ENCODE measurements at regions not wholly inside any gene's neighbourhood (a gene's known extent, or its start where the extent isn't known, plus 50 kb on each side); places are given as distances from the start of the nearest gene placed in this dataset.

DNA sequence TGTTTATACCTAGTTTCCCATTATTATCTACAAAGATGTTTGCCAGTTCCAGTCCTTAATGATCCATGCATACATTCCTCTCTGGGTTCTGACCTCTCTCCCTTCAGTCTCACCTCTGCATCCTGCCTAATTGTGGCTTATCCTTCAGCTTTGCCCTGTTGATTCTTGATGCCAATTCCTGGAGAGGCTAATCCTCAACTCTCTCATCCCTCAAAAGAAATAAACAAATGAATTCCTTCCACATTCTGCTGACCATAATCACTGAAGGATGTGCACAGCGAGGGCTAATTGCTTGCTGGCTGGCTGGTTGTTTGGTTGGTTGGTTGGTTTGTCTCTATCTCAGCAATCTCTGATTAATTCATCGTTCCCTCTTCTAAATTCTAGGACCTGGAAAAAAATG, 113.8 kb downstream of the IRS2 start:
- H3K4me1 ChIP-seq (ENCODE audit: control insufficient read depth in 2 of 2, insufficient read depth in 2 of 2, low read length in 2 of 2), result no peaks in the 10 kb centered on the region
- intact Hi-C loops (cut with micrococcal nuclease), result no loop called here
- no peak overlapping the region for H3K27ac ChIP-seq (ENCODE audit: low read depth, low read length)
- Mint-ChIP-seq H3K9me3 (peaks cover 0 to 3% (median 0%) of the 10 kb centered on the region in 11 donors), H3K36me3 (no peaks in the 10 kb centered on the region), H3K27ac (no peak overlapping the region), H3K27me3 (peaks cover 0 to 13% (median 5%) of the 10 kb centered on the region in 5 donors), H3K4me1 (no peaks in the 10 kb centered on the region), H3K4me3 (no peak overlapping the region)
- H3K9me3 ChIP-seq (ENCODE audit: control insufficient read depth in 2 of 3, low read length in 3 of 3), result no peaks in the 10 kb centered on the region
- ATAC-seq (no peak), DNase-seq (no peak)
- no peaks in the 10 kb centered on the region for H3K36me3 ChIP-seq (ENCODE audit: control insufficient read depth in 2 of 3, insufficient read depth in 3 of 3, low read length in 3 of 3)
- no peaks in the 10 kb centered on the region for H3K27me3 ChIP-seq (ENCODE audit: control insufficient read depth in 2 of 2, insufficient read depth in 2 of 2, low read length in 2 of 2)
- POLR2A ChIA-PET, result no interaction called here
- no peak overlapping the region for H3K4me3 ChIP-seq (ENCODE audit: low read length)
- CTCF ChIA-PET, result interaction anchor here (0.7 kb wide), 1 partner anchor 554 kb away, joined by 3 read pairs; no protein-coding TSS in a partner anchor

DNA sequence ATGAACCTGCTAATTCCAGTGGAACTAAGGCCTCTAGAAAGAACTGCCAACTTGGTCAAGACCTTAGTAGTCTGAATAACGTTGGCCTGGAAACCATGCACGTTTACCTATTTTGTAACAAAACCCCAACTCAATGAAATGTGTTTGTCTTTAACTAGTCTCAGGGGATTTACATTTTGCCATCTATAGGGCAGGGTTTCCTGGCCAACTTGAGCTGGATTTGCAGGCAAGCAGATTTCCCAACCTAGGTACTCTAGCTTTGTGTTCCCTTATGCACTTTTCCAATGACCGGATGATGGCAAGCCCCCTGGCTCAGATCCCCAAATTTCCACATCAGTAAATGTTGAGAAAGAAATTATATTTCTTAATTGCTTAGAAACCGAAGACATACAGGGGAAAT, 114.5 kb downstream of the IRS2 start:
- ChIA-PET POLR2A (no interaction called here), CTCF (no interaction called here)
- Mint-ChIP-seq H3K9me3 (peaks cover 0 to 1% (median 0%) of the 10 kb centered on the region in 11 donors), H3K36me3 (no peaks in the 10 kb centered on the region), H3K4me1 (peaks cover 0 to 2% (median 0%) of the 10 kb centered on the region in 7 donors), H3K27me3 (peaks cover 0 to 13% (median 5%) of the 10 kb centered on the region in 5 donors), H3K27ac (no peak overlapping the region), H3K4me3 (no peak overlapping the region)
- no peaks in the 10 kb centered on the region for H3K9me3 ChIP-seq (ENCODE audit: control insufficient read depth in 2 of 3, low read length in 3 of 3)
- H3K36me3 ChIP-seq (ENCODE audit: control insufficient read depth in 2 of 3, insufficient read depth in 3 of 3, low read length in 3 of 3), result no peaks in the 10 kb centered on the region
- DNase-seq, result no peak
- intact Hi-C loops (cut with micrococcal nuclease), result no loop called here
- no peak for ATAC-seq
- H3K4me1 ChIP-seq (ENCODE audit: control insufficient read depth in 2 of 2, insufficient read depth in 2 of 2, low read length in 2 of 2), result no peaks in the 10 kb centered on the region
- H3K27me3 ChIP-seq (ENCODE audit: control insufficient read depth in 2 of 2, insufficient read depth in 2 of 2, low read length in 2 of 2), result no peaks in the 10 kb centered on the region
- H3K4me3 ChIP-seq (ENCODE audit: low read length), result no peak overlapping the region
- no peak overlapping the region for H3K27ac ChIP-seq (ENCODE audit: low read depth, low read length)

DNA sequence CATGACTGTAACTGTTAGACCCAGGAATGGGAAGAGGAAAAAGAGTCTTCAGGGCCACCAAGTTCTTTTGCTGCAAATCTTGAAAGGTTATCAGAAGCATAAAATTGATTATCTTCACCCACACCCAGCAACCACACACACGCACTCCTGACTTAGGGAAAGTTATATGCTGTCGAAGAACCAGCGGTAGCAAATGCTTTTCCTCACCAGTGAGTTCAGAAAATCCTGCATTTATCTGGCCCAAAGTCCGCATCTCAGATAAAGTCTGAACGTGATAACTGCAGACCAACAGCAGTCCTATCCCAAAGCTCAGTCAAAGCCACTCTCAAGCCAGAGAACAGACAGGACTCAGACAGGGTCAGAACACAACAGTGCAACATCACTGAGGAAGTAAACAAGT, 115.6 kb downstream of the IRS2 start:
- Histone ChIP-seq H3K4me1 (ENCODE audit: control insufficient read depth in 2 of 2, insufficient read depth in 2 of 2, low read length in 2 of 2) (no peaks in the 10 kb centered on the region), H3K4me3 (ENCODE audit: low read length) (no peak overlapping the region), H3K9me3 (ENCODE audit: control insufficient read depth in 2 of 3, low read length in 3 of 3) (no peaks in the 10 kb centered on the region), H3K36me3 (ENCODE audit: control insufficient read depth in 2 of 3, insufficient read depth in 3 of 3, low read length in 3 of 3) (no peaks in the 10 kb centered on the region), H3K27ac (ENCODE audit: low read depth, low read length) (no peak overlapping the region), H3K27me3 (ENCODE audit: control insufficient read depth in 2 of 2, insufficient read depth in 2 of 2, low read length in 2 of 2) (no peaks in the 10 kb centered on the region)
- H3K4me1 Mint-ChIP-seq, result peaks cover 0 to 2% (median 0%) of the 10 kb centered on the region in 7 donors
- ChIA-PET POLR2A (no interaction called here), CTCF (no interaction called here)
- H3K9me3 Mint-ChIP-seq, result peaks cover 0 to 1% (median 0%) of the 10 kb centered on the region in 11 donors
- peaks cover 0 to 9% (median 5%) of the 10 kb centered on the region in 5 donors for H3K27me3 Mint-ChIP-seq
- intact Hi-C loops (cut with micrococcal nuclease), result no loop called here
- no peak overlapping the region for H3K27ac Mint-ChIP-seq
- ATAC-seq (no peak), DNase-seq (no peak)
- H3K36me3 Mint-ChIP-seq, result no peaks in the 10 kb centered on the region
- no peak overlapping the region for H3K4me3 Mint-ChIP-seq

DNA sequence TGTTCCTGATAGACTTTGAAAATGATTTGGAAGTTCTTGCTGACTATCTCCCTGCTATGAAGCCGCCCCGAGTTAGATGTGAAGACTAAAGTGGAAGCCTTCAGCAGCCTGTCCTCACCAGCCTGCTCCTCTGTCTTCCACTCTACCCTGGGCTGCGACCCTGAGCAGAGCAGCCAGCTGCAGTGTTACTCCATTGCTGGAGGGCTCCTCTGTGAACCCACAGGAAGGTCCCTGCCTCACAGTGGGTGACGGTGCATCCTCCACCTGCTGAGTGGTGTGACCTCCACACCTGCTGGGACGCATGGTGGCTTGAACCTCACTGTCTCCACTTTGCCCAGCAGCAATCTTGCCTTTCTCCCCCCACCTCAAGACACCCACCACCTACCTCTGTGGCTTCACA, 116.4 kb downstream of the IRS2 start:
- peaks cover 0 to 2% (median 0%) of the 10 kb centered on the region in 7 donors for H3K4me1 Mint-ChIP-seq
- H3K27me3 ChIP-seq (ENCODE audit: control insufficient read depth in 2 of 2, insufficient read depth in 2 of 2, low read length in 2 of 2), result no peaks in the 10 kb centered on the region

DNA sequence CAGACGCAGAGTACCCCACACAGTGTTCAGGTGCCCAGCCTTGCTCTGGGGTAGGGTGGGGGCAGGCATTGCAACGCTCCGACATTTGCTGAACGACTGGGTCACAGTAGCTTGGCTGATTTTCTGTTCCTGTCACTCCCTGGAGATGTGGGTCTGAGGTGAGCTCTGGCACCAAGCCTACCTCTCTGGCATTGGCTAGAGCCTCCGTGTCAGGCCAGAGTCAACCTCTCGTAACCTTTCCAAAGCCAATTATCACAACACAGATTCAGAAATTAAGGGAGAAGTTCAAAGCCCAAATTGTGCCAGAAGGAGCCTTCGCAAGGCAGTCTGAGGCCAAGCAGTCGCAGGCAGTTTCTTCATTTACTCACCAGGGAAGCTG, 117.2 kb downstream of the IRS2 start:
- Mint-ChIP-seq H3K36me3 (no peaks in the 10 kb centered on the region), H3K9me3 (peaks cover 0 to 1% (median 0%) of the 10 kb centered on the region in 11 donors), H3K27ac (no peak overlapping the region), H3K27me3 (peaks cover 0 to 3% (median 0%) of the 10 kb centered on the region in 5 donors), H3K4me3 (no peak overlapping the region), H3K4me1 (peaks cover 0 to 2% (median 0%) of the 10 kb centered on the region in 7 donors)
- Histone ChIP-seq H3K27me3 (ENCODE audit: control insufficient read depth in 2 of 2, insufficient read depth in 2 of 2, low read length in 2 of 2) (no peaks in the 10 kb centered on the region), H3K9me3 (ENCODE audit: control insufficient read depth in 2 of 3, low read length in 3 of 3) (no peaks in the 10 kb centered on the region), H3K36me3 (ENCODE audit: control insufficient read depth in 2 of 3, insufficient read depth in 3 of 3, low read length in 3 of 3) (no peaks in the 10 kb centered on the region), H3K4me1 (ENCODE audit: control insufficient read depth in 2 of 2, insufficient read depth in 2 of 2, low read length in 2 of 2) (no peaks in the 10 kb centered on the region), H3K4me3 (ENCODE audit: low read length) (no peak overlapping the region), H3K27ac (ENCODE audit: low read depth, low read length) (no peak overlapping the region)
- ChIA-PET CTCF (interaction anchor here (0.6 kb wide), 1 partner anchor 1301 kb away, joined by 4 read pairs; no protein-coding TSS in a partner anchor), POLR2A (no interaction called here)
- DNase-seq (no peak), ATAC-seq (no peak)
- intact Hi-C loops (cut with micrococcal nuclease), result no loop called here

More for the DNA sequence above, 116.4 kb downstream of the IRS2 start:
- no peaks in the 10 kb centered on the region for H3K36me3 Mint-ChIP-seq
- POLR2A ChIA-PET, result no interaction called here
- H3K9me3 Mint-ChIP-seq, result peaks cover 0 to 1% (median 0%) of the 10 kb centered on the region in 11 donors
- intact Hi-C loops (cut with micrococcal nuclease), result no loop called here
- H3K36me3 ChIP-seq (ENCODE audit: control insufficient read depth in 2 of 3, insufficient read depth in 3 of 3, low read length in 3 of 3), result no peaks in the 10 kb centered on the region
- H3K27ac Mint-ChIP-seq, result no peak overlapping the region
- ATAC-seq, result no peak
- H3K27ac ChIP-seq (ENCODE audit: low read depth, low read length), result no peak overlapping the region
- no peaks in the 10 kb centered on the region for H3K4me1 ChIP-seq (ENCODE audit: control insufficient read depth in 2 of 2, insufficient read depth in 2 of 2, low read length in 2 of 2)
- no peak overlapping the region for H3K4me3 Mint-ChIP-seq
- H3K4me3 ChIP-seq (ENCODE audit: low read length), result no peak overlapping the region
- no peak for DNase-seq
- H3K27me3 Mint-ChIP-seq, result peaks cover 0 to 6% (median 2%) of the 10 kb centered on the region in 5 donors
- CTCF ChIA-PET, result no interaction called here
- no peaks in the 10 kb centered on the region for H3K9me3 ChIP-seq (ENCODE audit: control insufficient read depth in 2 of 3, low read length in 3 of 3)

DNA sequence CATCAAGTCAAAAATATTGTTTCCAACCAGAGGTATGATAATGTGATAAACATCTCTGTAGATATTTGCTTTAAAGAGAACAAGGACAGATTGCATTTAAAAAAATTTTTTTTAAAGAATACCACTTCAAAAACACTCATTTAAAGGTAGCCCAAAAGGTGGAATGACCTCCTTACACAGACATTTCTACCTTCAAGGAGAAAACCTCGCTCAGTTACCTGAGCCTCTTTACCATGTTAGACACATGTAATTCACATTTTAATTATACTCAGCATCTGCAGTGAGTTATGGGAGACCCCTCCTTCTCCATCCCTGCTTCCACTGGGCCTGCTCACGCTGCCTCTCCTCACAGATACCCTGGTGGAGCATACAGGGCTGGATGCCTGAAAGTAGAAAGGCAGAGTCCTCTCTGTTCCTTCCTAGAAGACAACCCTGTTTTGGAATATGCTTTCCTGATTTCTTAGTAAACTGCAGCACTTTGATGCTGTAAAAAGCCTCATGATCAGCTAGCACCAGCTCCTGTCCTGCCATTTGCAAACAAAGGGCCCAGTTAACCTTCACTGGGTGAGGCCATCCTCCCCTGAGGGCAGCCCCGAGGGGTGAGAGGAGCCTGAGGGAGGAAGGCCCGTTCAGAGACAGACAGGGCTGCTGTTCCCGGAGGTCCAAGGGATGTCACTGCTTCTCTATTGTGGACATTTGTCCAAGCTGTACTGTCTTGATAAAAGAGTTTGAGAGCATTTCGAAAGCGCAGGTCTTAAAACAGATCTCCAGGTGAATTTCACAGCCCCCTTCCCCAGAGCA, 117.8 kb downstream of the IRS2 start:
- Histone ChIP-seq H3K9me3 (ENCODE audit: control insufficient read depth in 2 of 3, low read length in 3 of 3) (no peaks in the 10 kb centered on the region), H3K4me1 (ENCODE audit: control insufficient read depth in 2 of 2, insufficient read depth in 2 of 2, low read length in 2 of 2) (no peaks in the 10 kb centered on the region), H3K27ac (ENCODE audit: low read depth, low read length) (no peak overlapping the region), H3K36me3 (ENCODE audit: control insufficient read depth in 2 of 3, insufficient read depth in 3 of 3, low read length in 3 of 3) (no peaks in the 10 kb centered on the region), H3K4me3 (ENCODE audit: low read length) (no peak overlapping the region), H3K27me3 (ENCODE audit: control insufficient read depth in 2 of 2, insufficient read depth in 2 of 2, low read length in 2 of 2) (no peaks in the 10 kb centered on the region)
- CTCF ChIA-PET, result no interaction called here
- H3K27ac Mint-ChIP-seq, result no peak overlapping the region
- H3K4me3 Mint-ChIP-seq, result no peak overlapping the region
- peaks cover 0 to 2% (median 0%) of the 10 kb centered on the region in 7 donors for H3K4me1 Mint-ChIP-seq
- POLR2A ChIA-PET, result no interaction called here
- peaks cover 0 to 3% (median 0%) of the 10 kb centered on the region in 5 donors for H3K27me3 Mint-ChIP-seq
- ATAC-seq (no peak), DNase-seq (no peak)
- H3K36me3 Mint-ChIP-seq, result no peaks in the 10 kb centered on the region
- peaks cover 0 to 1% (median 0%) of the 10 kb centered on the region in 11 donors for H3K9me3 Mint-ChIP-seq
- intact Hi-C loops (cut with micrococcal nuclease), result no loop called here

DNA sequence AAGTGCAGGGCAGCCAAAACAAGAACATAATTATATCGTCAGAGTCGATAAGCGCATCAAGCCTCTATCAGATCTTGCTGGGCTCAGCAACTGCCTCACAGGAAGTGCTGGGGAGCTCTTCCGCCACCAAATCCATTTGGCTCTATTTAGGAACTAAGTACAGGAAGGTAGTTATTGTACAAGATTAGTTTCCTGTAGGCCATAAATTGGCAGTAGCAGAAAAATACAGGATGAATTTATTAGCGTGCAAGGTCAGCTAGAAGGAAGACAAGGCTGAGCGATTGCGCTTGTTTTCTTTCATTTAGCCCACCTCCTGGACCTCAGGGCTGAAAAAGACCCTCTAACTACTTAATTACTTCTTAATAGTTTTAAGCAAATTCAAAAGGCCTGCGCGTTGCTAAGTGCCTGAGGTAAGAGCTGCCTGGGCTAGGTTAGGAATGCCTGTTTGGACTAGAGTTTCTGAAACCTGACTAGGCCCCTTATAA, 118.5 kb downstream of the IRS2 start:
- no peaks in the 10 kb centered on the region for H3K27me3 ChIP-seq (ENCODE audit: control insufficient read depth in 2 of 2, insufficient read depth in 2 of 2, low read length in 2 of 2)
- CTCF ChIA-PET, result no interaction called here
- peaks cover 0 to 2% (median 0%) of the 10 kb centered on the region in 7 donors for H3K4me1 Mint-ChIP-seq
- no peak overlapping the region for H3K27ac Mint-ChIP-seq
- DNase-seq (no peak), ATAC-seq (no peak)
- H3K4me3 Mint-ChIP-seq, result no peak overlapping the region
- intact Hi-C loops (cut with micrococcal nuclease), result no loop called here
- H3K4me1 ChIP-seq (ENCODE audit: control insufficient read depth in 2 of 2, insufficient read depth in 2 of 2, low read length in 2 of 2), result no peaks in the 10 kb centered on the region
- POLR2A ChIA-PET, result no interaction called here
- H3K9me3 ChIP-seq (ENCODE audit: control insufficient read depth in 2 of 3, low read length in 3 of 3), result no peaks in the 10 kb centered on the region
- H3K27ac ChIP-seq (ENCODE audit: low read depth, low read length), result no peak overlapping the region
- H3K27me3 Mint-ChIP-seq, result peaks cover 0 to 3% (median 0%) of the 10 kb centered on the region in 5 donors
- no peaks in the 10 kb centered on the region for H3K36me3 ChIP-seq (ENCODE audit: control insufficient read depth in 2 of 3, insufficient read depth in 3 of 3, low read length in 3 of 3)
- H3K4me3 ChIP-seq (ENCODE audit: low read length), result no peak overlapping the region
- no peaks in the 10 kb centered on the region for H3K36me3 Mint-ChIP-seq
- H3K9me3 Mint-ChIP-seq, result peaks cover 0 to 4% (median 0%) of the 10 kb centered on the region in 11 donors

Data from naive thymus-derived CD4-positive, alpha-beta T cell (primary cell).